Nephron (organoid): ENCODE measurements at regions not wholly inside any gene's neighbourhood (a gene's known extent, or its start where the extent isn't known, plus 50 kb on each side); places are given as distances from the start of the nearest gene placed in this dataset.

Experiments used
- H3K27ac Mint-ChIP-seq, 3 experiments: 2 replicates each; pipeline ENCODE4 v1.8.0; 2020; ENCODE audit warnings: mixed read lengths in 3 of 3, mild to moderate bottlenecking in 2 of 3, moderate library complexity in 1 of 3
- H3K27me3 Mint-ChIP-seq: 2 replicates; pipeline ENCODE4 v1.8.0; 2021; ENCODE audit warnings: low read depth, mild to moderate bottlenecking, moderate library complexity, mixed read lengths
- H3K36me3 Mint-ChIP-seq: 2 replicates; pipeline ENCODE4 v1.8.0; 2020; ENCODE audit warnings: low read depth, mixed read lengths
- H3K4me1 Mint-ChIP-seq: 2 replicates; pipeline ENCODE4 v1.8.0; 2020; ENCODE audit warnings: mixed read lengths
- H3K4me3 Mint-ChIP-seq, 3 experiments: 2 replicates each; pipeline ENCODE4 v1.8.0; 2020; ENCODE audit warnings: mild to moderate bottlenecking in 3 of 3, mixed read lengths in 3 of 3, moderate library complexity in 2 of 3
- H3K9me3 Mint-ChIP-seq: 2 replicates; pipeline ENCODE4 v1.8.0; 2020; ENCODE audit warnings: mixed read lengths
- TF ChIP-seq, protein P1 (sequence below), 3 experiments: fragments of 200-600 bp; sonication (generic); IDR thresholded peaks; one replicate each; pipeline ENCODE4 v1.5.0; 2021; ENCODE audit warnings: antibody characterized with exemption in 3 of 3; ENCODE audit not compliant: unreplicated experiment in 3 of 3

DNA sequence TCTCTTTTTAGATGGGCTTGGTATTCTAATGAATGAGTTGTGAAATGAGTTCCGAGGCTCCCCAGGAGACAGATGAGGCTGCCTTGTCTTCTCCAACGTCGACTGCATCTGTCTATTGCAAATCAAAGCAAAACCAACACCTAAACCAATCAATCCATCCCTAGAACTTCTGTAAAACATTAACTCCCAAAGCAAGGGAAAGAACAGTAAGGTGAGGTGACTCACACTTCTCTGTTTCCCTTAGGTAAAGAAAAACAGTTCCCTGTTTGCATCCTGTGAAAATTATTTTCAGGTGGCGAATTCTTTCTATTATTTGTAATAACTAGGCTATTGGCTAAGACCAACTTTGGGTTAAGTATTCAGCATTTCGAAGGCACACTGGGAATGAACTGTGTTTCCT lies 249.4 kb downstream of the EPHA4 start:
- H3K9me3 Mint-ChIP-seq, result peaks cover 1% of the 10 kb centered on the region
- H3K4me3 Mint-ChIP-seq, result no peak overlapping the region
- TF ChIP-seq, protein P1, sequence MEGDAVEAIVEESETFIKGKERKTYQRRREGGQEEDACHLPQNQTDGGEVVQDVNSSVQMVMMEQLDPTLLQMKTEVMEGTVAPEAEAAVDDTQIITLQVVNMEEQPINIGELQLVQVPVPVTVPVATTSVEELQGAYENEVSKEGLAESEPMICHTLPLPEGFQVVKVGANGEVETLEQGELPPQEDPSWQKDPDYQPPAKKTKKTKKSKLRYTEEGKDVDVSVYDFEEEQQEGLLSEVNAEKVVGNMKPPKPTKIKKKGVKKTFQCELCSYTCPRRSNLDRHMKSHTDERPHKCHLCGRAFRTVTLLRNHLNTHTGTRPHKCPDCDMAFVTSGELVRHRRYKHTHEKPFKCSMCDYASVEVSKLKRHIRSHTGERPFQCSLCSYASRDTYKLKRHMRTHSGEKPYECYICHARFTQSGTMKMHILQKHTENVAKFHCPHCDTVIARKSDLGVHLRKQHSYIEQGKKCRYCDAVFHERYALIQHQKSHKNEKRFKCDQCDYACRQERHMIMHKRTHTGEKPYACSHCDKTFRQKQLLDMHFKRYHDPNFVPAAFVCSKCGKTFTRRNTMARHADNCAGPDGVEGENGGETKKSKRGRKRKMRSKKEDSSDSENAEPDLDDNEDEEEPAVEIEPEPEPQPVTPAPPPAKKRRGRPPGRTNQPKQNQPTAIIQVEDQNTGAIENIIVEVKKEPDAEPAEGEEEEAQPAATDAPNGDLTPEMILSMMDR (IDR thresholded peaks at IDR 0.05; ENCODE audit: unreplicated experiment in 3 of 3), result no peak
- H3K27me3 Mint-ChIP-seq, result peaks cover 19% of the 10 kb centered on the region
- H3K4me1 Mint-ChIP-seq, result peaks cover 5% of the 10 kb centered on the region
- H3K36me3 Mint-ChIP-seq, result no peaks in the 10 kb centered on the region
- peak overlapping the region in 1 of 3 experiments; percentile 25 for H3K27ac Mint-ChIP-seq

DNA sequence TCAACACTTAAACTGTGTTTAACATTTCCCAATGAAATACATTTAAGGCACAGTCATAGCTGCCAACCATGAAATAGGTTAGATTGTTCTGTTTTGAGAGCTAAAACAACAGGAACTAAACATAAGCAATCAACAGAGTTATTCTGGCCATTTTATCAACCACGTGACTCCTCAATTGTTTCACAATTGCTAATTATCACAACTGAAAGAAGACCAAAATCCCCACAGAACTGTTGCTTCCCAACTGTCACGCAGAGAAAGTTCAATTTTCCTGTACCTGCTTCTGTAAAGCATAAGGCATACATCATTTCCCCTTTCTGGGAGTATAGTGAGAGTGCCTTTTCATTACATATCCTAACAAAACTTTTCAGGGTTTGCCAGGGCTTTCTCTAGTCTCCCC lies 248.6 kb downstream of the EPHA4 start:
- H3K27ac Mint-ChIP-seq, result no peak overlapping the region
- peaks cover 3% of the 10 kb centered on the region for H3K4me1 Mint-ChIP-seq
- H3K4me3 Mint-ChIP-seq, result no peak overlapping the region
- TF ChIP-seq, protein P1 (IDR thresholded peaks at IDR 0.05; ENCODE audit: unreplicated experiment in 3 of 3), result no peak
- peaks cover 19% of the 10 kb centered on the region for H3K27me3 Mint-ChIP-seq
- peaks cover 3% of the 10 kb centered on the region for H3K9me3 Mint-ChIP-seq
- no peaks in the 10 kb centered on the region for H3K36me3 Mint-ChIP-seq

DNA sequence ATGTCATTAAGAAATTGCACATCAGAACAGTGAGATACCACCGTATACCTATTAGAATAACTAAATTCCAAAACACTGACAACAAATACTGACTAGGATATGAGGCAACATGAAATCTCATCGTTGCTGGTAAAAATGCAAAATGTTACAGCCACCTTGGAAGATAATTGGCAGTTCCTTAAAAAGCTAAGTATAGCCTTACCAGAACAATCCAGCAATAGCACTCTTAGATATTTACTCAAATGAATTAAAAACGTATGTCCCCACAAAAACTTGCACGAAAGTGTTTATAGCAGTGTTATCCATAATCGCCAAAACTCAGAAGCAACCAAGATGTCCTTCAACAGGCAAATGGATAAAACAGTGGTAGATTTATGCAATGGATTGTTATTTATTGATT lies 241.7 kb downstream of the EPHA4 start:
- no peak overlapping the region for H3K4me3 Mint-ChIP-seq
- peaks cover 4% of the 10 kb centered on the region for H3K4me1 Mint-ChIP-seq
- no peaks in the 10 kb centered on the region for H3K36me3 Mint-ChIP-seq
- TF ChIP-seq, protein P1 (IDR thresholded peaks at IDR 0.05; ENCODE audit: unreplicated experiment in 3 of 3), result no peak
- H3K27me3 Mint-ChIP-seq, result peaks cover 12% of the 10 kb centered on the region
- no peak overlapping the region for H3K27ac Mint-ChIP-seq
- H3K9me3 Mint-ChIP-seq, result peaks cover 9% of the 10 kb centered on the region

DNA sequence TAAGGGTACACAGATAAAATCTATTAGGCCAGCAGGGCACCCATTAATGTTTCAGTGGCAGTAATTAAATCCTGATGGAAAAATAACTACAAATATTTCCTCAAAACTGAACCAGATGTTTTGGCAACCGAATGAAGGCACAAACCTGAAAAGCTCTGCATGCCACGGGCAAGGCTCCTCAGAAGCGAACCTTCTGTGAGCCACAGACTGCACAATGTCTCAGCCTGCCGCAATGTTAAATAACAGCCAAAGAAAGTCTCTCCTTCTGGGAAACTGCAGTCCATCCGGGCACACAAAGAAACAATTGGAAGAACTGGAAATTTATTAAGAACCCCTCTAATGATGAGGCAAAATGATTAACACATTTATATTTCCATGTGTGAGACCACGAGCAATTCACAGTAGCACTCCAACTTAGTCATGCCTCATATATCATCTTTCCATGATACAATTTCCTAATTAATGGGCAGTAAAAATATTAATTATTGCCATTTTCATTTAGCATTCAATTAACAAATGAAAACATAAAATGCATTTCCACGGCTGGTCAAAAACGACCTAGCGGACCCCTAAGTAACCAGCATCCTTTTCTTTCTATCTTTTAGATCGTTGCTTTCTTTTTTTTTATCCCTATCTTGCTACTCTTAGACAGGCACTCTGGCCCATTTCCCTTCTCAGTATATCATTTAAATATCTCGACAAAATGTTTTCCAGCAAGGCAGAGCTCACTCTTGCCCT lies 237.5 kb downstream of the EPHA4 start:
- TF ChIP-seq, protein P1 (IDR thresholded peaks at IDR 0.05; ENCODE audit: unreplicated experiment in 3 of 3), result no peak
- H3K27ac Mint-ChIP-seq, result no peak overlapping the region

DNA sequence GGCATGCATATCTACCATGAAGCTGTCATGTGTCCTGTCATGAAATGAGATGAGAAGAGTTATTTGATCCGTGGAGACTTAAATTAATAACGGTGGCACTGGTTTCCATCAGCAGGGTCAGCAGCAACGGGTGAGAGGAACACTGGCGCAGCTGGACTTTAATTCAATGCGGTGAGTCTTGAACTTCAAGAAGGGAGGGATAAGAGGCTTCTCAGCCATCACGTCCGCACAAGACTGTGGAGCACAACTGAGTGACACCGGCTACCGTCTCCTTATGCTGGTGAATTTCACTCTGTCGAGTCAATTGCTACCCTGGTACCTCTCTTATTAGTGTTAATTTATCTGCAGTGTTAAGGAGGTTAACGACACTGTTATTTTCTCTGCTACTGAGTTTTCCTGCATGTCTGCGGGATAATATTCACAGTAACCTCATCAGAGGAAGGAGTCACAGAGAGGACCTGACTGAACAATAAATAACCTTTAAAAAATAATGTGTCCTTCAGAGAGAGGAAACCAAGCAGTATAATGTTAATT lies 236.8 kb downstream of the EPHA4 start:
- Mint-ChIP-seq H3K4me1 (peaks cover 10% of the 10 kb centered on the region), H3K27me3 (peaks cover 28% of the 10 kb centered on the region), H3K4me3 (no peak overlapping the region), H3K36me3 (no peaks in the 10 kb centered on the region), H3K9me3 (peaks cover 7% of the 10 kb centered on the region), H3K27ac (no peak overlapping the region)
- TF ChIP-seq, protein P1 (IDR thresholded peaks at IDR 0.05; ENCODE audit: unreplicated experiment in 3 of 3), result no peak

More for the DNA sequence above, 237.5 kb downstream of the EPHA4 start:
- peaks cover 25% of the 10 kb centered on the region for H3K27me3 Mint-ChIP-seq
- peaks cover 10% of the 10 kb centered on the region for H3K4me1 Mint-ChIP-seq
- H3K9me3 Mint-ChIP-seq, result peaks cover 7% of the 10 kb centered on the region
- H3K36me3 Mint-ChIP-seq, result no peaks in the 10 kb centered on the region
- no peak overlapping the region for H3K4me3 Mint-ChIP-seq

DNA sequence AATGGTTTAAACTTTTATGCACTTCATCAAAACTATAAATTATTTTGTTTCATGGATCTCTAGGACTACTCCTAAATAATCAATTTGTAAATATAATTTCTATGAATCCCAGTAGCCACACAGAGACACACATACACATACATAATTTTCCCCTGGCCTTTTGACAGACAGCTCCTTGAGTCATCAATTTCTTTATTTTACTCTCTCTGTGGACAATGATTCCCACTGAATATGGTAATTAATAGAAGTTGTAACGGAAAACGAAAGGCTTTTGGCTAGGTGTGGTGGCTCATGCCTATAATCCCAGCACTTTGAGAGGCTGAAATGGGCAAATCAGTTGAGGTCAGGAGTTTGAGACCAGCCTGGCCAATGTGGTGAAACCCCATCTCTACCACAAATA lies 235.1 kb downstream of the EPHA4 start:
- H3K27me3 Mint-ChIP-seq, result peaks cover 28% of the 10 kb centered on the region
- H3K9me3 Mint-ChIP-seq, result peaks cover 2% of the 10 kb centered on the region
- H3K4me3 Mint-ChIP-seq, result no peak overlapping the region
- TF ChIP-seq, protein P1 (IDR thresholded peaks at IDR 0.05; ENCODE audit: unreplicated experiment in 3 of 3), result no peak
- H3K4me1 Mint-ChIP-seq, result peaks cover 10% of the 10 kb centered on the region
- H3K36me3 Mint-ChIP-seq, result no peaks in the 10 kb centered on the region
- no peak overlapping the region for H3K27ac Mint-ChIP-seq
